Pancreas (tissue), 10 donors: ENCODE measurements at regions not wholly inside any gene's neighbourhood (a gene's known extent, or its start where the extent isn't known, plus 50 kb on each side); places are given as distances from the start of the nearest gene placed in this dataset.

ENCODE experiments used
- ATAC-seq, 4 donors: fragments of 200-7000 bp; cut with Tn5 transposase; one replicate each; pipeline versions ENCODE4 v1.8.0 to v1.9.1; 2020; ENCODE audit warnings: mild to moderate bottlenecking in 4 of 4, moderate library complexity in 4 of 4
- DNase-seq, 6 donors: peaks; one replicate each; pipeline ENCODE4 v3.0.0-alpha.2; 2020
- FAIRE-seq: peaks from 2 replicates; lab custom pipeline; 2012; peaks lifted over from hg19 to GRCh38; lab: Jason Lieb, UNC
- H3K27ac ChIP-seq, 4 donors: fragments of 200-600 bp; sonication (generic); 1 replicate in 3 of 4; 2 replicates in 1 of 4; pipeline versions ENCODE4 v1.5.0 to v1.8.0; 2020
- H3K27me3 ChIP-seq, 4 donors: fragments of 200-600 bp; one replicate each; pipeline ENCODE4 v1.8.0; 2021
- H3K36me3 ChIP-seq, 3 donors: fragments of 200-600 bp; sonication (generic) in 1 of 3; one replicate each; pipeline versions ENCODE4 v1.5.0 to v1.8.0; 2020 to 2021
- H3K4me1 ChIP-seq, 3 donors: fragments of 200-600 bp; one replicate each; pipeline ENCODE4 v1.8.0; 2021
- H3K4me3 ChIP-seq, 4 donors: fragments of 200-600 bp; sonication (generic) in 2 of 4; one replicate each; pipeline versions ENCODE4 v1.5.0 to v1.8.0; 2020 to 2021
- H3K9me3 ChIP-seq, 4 donors: fragments of 200-600 bp; one replicate each; pipeline ENCODE4 v1.8.0; 2021
- WGBS, 2 donors: extraction: QIAGEN DNeasy Blood & Tissue Kit; methylation state at CpG; one replicate each; pipeline ENCODE4 v1.1.7; 2013; 5-methylcytosine and 5-hydroxymethylcytosine counted together
- intact Hi-C, 3 donors: fragments of 100-400 bp; cut with DNase I; formaldehyde crosslinking; loops; one replicate each; pipeline versions ENCODE4 v1.11.1 to v1.14.2; 2022
- TF ChIP-seq, protein P1 (sequence below), 4 donors: fragments of 200-600 bp; sonication (generic) in 3 of 4; IDR thresholded peaks; one replicate each; pipeline versions ENCODE4 v1.5.0 to v1.8.0; 2021; ENCODE audit warnings: antibody characterized with exemption in 4 of 4
- donor health status: healthy with polysubstance abuse.
- donor health status: DM: no; HTN: no; CAD: no; lungs with moderate emphysema.
- donor health status: DM: no; HTN: no; CAD: no.
- donor health status: control.
- donor health status: control.
- donor health status: Bipolar disorder and iron deficiency.
- donor health status: DM: yes; HTN: yes; CAD: no.
- donor health status: DM: no; HTN: no; CAD: no.
- donor health status: DM: no; HTN: no; CAD: no.
- donor health status: DM: yes; HTN: yes; CAD: no.

DNA sequence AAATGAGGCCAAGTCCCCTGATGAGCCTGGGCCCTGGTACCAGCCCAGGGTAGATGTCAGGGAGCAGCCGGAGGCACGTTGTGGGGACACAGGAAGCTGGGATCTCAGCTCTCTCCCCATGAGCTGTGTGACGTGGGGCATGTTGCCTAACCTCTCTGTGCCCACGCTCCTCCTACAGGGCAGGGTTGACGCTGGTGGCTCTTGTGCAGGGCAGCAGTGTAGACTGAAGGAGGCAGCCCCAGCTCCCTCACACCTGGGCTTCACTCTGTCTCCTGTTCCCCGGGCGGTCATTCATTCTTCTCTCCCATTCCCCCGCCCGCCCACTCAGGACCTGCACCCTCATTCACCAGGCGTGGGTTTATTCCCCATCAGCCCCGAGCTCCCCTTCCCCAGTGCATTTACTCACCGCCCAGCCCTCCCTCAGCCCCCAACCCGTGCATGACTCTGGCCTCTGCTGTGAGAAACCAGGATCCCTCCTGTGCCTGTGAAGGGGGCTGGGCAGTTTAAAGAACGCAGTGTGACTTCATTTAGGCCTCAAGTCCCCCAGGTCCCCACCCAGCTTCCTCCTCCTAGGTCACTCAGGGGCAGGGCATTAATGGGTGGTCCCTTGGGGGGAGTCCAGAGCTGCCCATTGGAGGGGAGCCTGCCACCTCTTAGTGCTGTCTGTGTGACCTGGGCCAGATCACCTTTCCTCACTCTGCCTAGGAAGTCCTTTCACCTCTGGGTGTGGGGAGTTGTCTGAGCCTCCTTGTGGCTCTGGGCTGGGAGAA, 285.7 kb downstream of the PTPRU start:
- intact Hi-C loops, result no loop called here
- FAIRE-seq (no peak), DNase-seq (peak in 1 of 6 donors; percentile 32), ATAC-seq (no peak)
- Histone ChIP-seq H3K4me1 (no peaks in the 10 kb centered on the region), H3K27me3 (no peaks in the 10 kb centered on the region), H3K27ac (no peak overlapping the region), H3K9me3 (no peaks in the 10 kb centered on the region), H3K4me3 (no peak overlapping the region), H3K36me3 (no peaks in the 10 kb centered on the region)
- TF ChIP-seq, protein P1, sequence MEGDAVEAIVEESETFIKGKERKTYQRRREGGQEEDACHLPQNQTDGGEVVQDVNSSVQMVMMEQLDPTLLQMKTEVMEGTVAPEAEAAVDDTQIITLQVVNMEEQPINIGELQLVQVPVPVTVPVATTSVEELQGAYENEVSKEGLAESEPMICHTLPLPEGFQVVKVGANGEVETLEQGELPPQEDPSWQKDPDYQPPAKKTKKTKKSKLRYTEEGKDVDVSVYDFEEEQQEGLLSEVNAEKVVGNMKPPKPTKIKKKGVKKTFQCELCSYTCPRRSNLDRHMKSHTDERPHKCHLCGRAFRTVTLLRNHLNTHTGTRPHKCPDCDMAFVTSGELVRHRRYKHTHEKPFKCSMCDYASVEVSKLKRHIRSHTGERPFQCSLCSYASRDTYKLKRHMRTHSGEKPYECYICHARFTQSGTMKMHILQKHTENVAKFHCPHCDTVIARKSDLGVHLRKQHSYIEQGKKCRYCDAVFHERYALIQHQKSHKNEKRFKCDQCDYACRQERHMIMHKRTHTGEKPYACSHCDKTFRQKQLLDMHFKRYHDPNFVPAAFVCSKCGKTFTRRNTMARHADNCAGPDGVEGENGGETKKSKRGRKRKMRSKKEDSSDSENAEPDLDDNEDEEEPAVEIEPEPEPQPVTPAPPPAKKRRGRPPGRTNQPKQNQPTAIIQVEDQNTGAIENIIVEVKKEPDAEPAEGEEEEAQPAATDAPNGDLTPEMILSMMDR (IDR thresholded peaks at IDR 0.05), result no peak
- WGBS, 2 donors, result 53 to 57% methylated on average over 14 of the region's 14 CpGs

DNA sequence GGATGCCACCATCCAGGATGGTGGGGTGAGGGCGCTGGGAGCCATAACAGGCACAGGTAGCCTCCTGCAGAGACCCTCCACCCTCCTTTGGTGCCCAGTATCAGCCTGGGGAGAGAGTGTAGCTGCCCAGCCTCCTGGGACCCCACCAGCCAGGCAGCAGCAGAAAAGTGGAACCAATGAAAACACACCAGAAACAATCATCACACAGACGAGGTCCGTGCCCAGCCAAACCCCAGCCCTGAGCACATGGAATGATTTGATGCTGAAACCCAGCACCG, 285.1 kb downstream of the PTPRU start:
- FAIRE-seq (no peak), ATAC-seq (no peak), DNase-seq (peak in 1 of 6 donors; percentile 16)
- Histone ChIP-seq H3K4me3 (no peak overlapping the region), H3K27ac (no peak overlapping the region), H3K4me1 (no peaks in the 10 kb centered on the region), H3K27me3 (no peaks in the 10 kb centered on the region), H3K36me3 (no peaks in the 10 kb centered on the region), H3K9me3 (no peaks in the 10 kb centered on the region)
- TF ChIP-seq, protein P1 (IDR thresholded peaks at IDR 0.05), result no peak
- intact Hi-C loops, result no loop called here
- 44 to 64% methylated on average over 4 of the region's 4 CpGs for WGBS, 2 donors

DNA sequence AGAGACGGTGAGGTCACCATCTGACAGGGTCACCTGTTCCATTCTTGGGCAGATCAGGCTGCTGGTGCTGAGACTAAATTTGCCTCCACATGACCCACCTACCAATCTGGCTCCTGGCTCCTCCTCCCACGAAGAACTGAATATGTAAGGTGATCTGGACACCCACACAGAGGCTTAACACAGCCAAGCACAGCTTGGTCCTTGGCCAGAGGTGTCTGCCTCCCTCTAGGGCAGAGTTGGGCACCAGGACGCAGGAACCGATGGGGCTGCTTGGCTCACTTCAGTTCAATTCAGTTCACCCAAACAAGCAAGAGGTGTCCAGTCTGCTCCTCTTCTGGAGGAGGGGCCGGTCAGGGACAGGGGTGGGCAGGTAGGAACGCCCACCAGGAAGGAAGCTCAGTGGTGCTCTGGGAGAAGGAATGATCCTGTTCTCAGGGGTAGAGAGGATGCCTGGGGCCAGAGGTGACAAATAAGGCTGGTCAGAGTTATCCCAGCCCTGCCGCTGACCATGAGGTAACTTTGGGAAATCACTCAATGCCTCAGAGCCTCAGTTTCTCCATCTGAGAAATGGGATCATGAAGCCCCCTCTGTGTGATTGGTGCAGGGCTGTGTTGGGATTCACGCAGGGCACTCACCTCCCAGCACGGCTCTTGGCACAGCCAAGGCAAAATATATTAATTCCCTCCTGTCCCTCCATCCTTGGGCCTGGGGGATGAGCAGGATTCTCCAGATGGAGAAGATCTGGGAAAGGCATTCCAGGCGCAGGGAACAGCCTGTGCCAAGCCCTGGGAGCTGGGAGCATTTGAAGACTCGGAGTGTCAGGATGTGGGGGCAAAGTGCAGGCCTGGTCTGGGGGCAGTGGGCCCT, 284.5 kb downstream of the PTPRU start:
- FAIRE-seq (no peak), DNase-seq (peak in 1 of 6 donors; percentile 23), ATAC-seq (no peak)
- TF ChIP-seq, protein P1 (IDR thresholded peaks at IDR 0.05), result no peak
- no peaks in the 10 kb centered on the region for H3K4me1 ChIP-seq
- no peaks in the 10 kb centered on the region for H3K27me3 ChIP-seq
- no peaks in the 10 kb centered on the region for H3K9me3 ChIP-seq
- no peaks in the 10 kb centered on the region for H3K36me3 ChIP-seq
- H3K27ac ChIP-seq, result no peak overlapping the region
- no peak overlapping the region for H3K4me3 ChIP-seq
- 58 to 62% methylated on average over 11 of the region's 11 CpGs for WGBS, 2 donors
- intact Hi-C loops, result no loop called here

DNA sequence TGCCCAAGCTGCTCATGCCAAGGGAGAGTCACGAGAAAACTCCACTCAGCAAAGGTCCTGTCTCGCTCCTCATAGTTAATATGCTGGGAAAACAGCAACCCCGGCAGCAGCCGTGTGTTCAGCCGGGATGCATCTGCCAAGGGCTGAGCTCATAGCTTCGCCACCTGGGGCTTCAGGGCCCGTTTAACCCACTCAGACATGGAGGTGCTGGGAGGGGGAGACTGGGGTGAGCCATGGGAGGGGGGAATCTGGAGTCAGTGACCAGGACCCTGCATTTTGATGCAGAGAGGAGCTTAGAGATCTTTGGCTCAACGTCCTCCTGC, 283.4 kb downstream of the PTPRU start:
- 18% methylated on average over 8 of the region's 8 CpGs for WGBS, 2 donors
- H3K36me3 ChIP-seq, result no peaks in the 10 kb centered on the region
- TF ChIP-seq, protein P1 (IDR thresholded peaks at IDR 0.05), result no peak
- no peaks in the 10 kb centered on the region for H3K4me1 ChIP-seq
- H3K27me3 ChIP-seq, result no peaks in the 10 kb centered on the region
- no peaks in the 10 kb centered on the region for H3K9me3 ChIP-seq
- ATAC-seq, result no peak
- no peak overlapping the region for H3K4me3 ChIP-seq
- peak in 1 of 6 donors; percentile 30 for DNase-seq
- FAIRE-seq, result no peak
- intact Hi-C loops, result no loop called here
- no peak overlapping the region for H3K27ac ChIP-seq
